ENCODE measurements at regions not wholly inside any gene's neighbourhood (a gene's known extent, or its start where the extent isn't known, plus 50 kb on each side); places are given as distances from the start of the nearest gene placed in this dataset.

- Histone ChIP-seq H3K27ac (no peak overlapping the region), H3K4me1 (peaks cover 0 to 4% (median 0%) of the 10 kb centered on the region in 4 donors), H3K36me3 (no peaks in the 10 kb centered on the region), H3K9me3 (peaks cover 0 to 5% (median 0%) of the 10 kb centered on the region in 4 donors), H3K4me3 (no peak overlapping the region), H3K27me3 (no peaks in the 10 kb centered on the region)
- 75 to 89% methylated on average over 8 of the region's 8 CpGs for WGBS, 2 donors
- TF ChIP-seq CTCF (IDR thresholded peaks at IDR 0.05) (no peak), EP300 (IDR thresholded peaks at IDR 0.05) (no peak), POLR2A (IDR thresholded peaks at IDR 0.05) (no peak)
- DNase-seq (ENCODE audit: low spot score in 2 of 2) = no peak
Observed at GRCh38 chr10:29191674-29192073, 97.2 kb upstream of the LYZL1 start.

- H3K36me3 ChIP-seq = no peaks in the 10 kb centered on the region
- peaks cover 0 to 8% (median 3%) of the 10 kb centered on the region in 4 donors for H3K4me1 ChIP-seq
- TF ChIP-seq POLR2A (IDR thresholded peaks at IDR 0.05) (no peak), EP300 (IDR thresholded peaks at IDR 0.05) (no peak), CTCF (IDR thresholded peaks at IDR 0.05) (no peak)
- 51 to 55% methylated on average over 7 of the region's 7 CpGs for whole genome bisulfite sequencing, 2 donors
- H3K27me3 ChIP-seq = no peaks in the 10 kb centered on the region
- H3K4me3 ChIP-seq = no peak overlapping the region
- peaks cover 0 to 5% (median 0%) of the 10 kb centered on the region in 4 donors for H3K9me3 ChIP-seq
- H3K27ac ChIP-seq = no peak overlapping the region
- DNase-seq (ENCODE audit: low spot score in 2 of 2) = no peak
Observed at GRCh38 chr10:29199339-29199738, 89.5 kb upstream of the LYZL1 start.

GRCh38 chr10:29199941-29200679 lies 88.8 kb upstream of the LYZL1 start:
- DNase-seq (ENCODE audit: low spot score in 2 of 2) = no peak
- H3K4me1 ChIP-seq = peaks cover 0 to 8% (median 3%) of the 10 kb centered on the region in 4 donors
- peaks cover 0 to 4% (median 0%) of the 10 kb centered on the region in 4 donors for H3K9me3 ChIP-seq
- H3K4me3 ChIP-seq = no peak overlapping the region
- H3K27me3 ChIP-seq = no peaks in the 10 kb centered on the region
- H3K27ac ChIP-seq = no peak overlapping the region
- no peaks in the 10 kb centered on the region for H3K36me3 ChIP-seq
- 77 to 78% methylated on average over 4 of the region's 4 CpGs for WGBS, 2 donors
- TF ChIP-seq CTCF (IDR thresholded peaks at IDR 0.05) (no peak), EP300 (IDR thresholded peaks at IDR 0.05) (no peak), POLR2A (IDR thresholded peaks at IDR 0.05) (no peak)

GRCh38 chr10:29202386-29202940 lies 86.4 kb upstream of the LYZL1 start:
- peaks cover 0 to 8% (median 3%) of the 10 kb centered on the region in 4 donors for H3K4me1 ChIP-seq
- 78 to 79% methylated on average over 10 of the region's 10 CpGs for WGBS, 2 donors
- H3K27ac ChIP-seq = no peak overlapping the region
- no peaks in the 10 kb centered on the region for H3K9me3 ChIP-seq
- H3K4me3 ChIP-seq = no peak overlapping the region
- no peaks in the 10 kb centered on the region for H3K36me3 ChIP-seq
- TF ChIP-seq POLR2A (IDR thresholded peaks at IDR 0.05) (no peak), EP300 (IDR thresholded peaks at IDR 0.05) (no peak), CTCF (IDR thresholded peaks at IDR 0.05) (no peak)
- H3K27me3 ChIP-seq = no peaks in the 10 kb centered on the region
- DNase-seq (ENCODE audit: low spot score in 2 of 2) = no peak

GRCh38 chr10:29203432-29203831 lies 85.4 kb upstream of the LYZL1 start:
- Histone ChIP-seq H3K4me1 (peaks cover 0 to 8% (median 3%) of the 10 kb centered on the region in 4 donors), H3K27ac (no peak overlapping the region), H3K27me3 (no peaks in the 10 kb centered on the region), H3K9me3 (no peaks in the 10 kb centered on the region), H3K4me3 (no peak overlapping the region), H3K36me3 (no peaks in the 10 kb centered on the region)
- WGBS, 2 donors = 94 to 96% methylated on average over 3 of the region's 3 CpGs
- no peak for TF ChIP-seq EP300 (IDR thresholded peaks at IDR 0.05)
- TF ChIP-seq CTCF (IDR thresholded peaks at IDR 0.05) = no peak
- no peak for TF ChIP-seq POLR2A (IDR thresholded peaks at IDR 0.05)
- no peak for DNase-seq (ENCODE audit: low spot score in 2 of 2)

Measured in tibial nerve (tissue), 4 donors.